Endometrial microvascular endothelial cells (primary cell): ENCODE measurements at regions not wholly inside any gene's neighbourhood (a gene's known extent, or its start where the extent isn't known, plus 50 kb on each side); places are given as distances from the start of the nearest gene placed in this dataset.

Experiments
- in situ Hi-C: cut with HindIII; loops from 2 replicates; pipeline ENCODE4 v1.10.0; 2017; ENCODE audit warnings: low sequenced_read_pairs, low pct_unique_long_range_greater_than_20kb; ENCODE audit errors: inconsistent ontology term

GRCh38 chr17:77692571-77693161 is 265.8 kb upstream of the TNRC6C start:
- in situ Hi-C loops: no loop called here

- in situ Hi-C loops: no loop called here
Measured at GRCh38 chr17:77693301-77693700, 265.2 kb upstream of the TNRC6C start.

GRCh38 chr17:77693776-77694175 is 264.7 kb upstream of the TNRC6C start:
- in situ Hi-C loops: no loop called here

- in situ Hi-C loops: no loop called here
Measured at GRCh38 chr17:77694391-77695363, 263.8 kb upstream of the TNRC6C start.

GRCh38 chr17:77695386-77695785 is 263.1 kb upstream of the TNRC6C start:
- in situ Hi-C loops: no loop called here

GRCh38 chr17:77696151-77696720 is 262.3 kb upstream of the TNRC6C start:
- in situ Hi-C loops: no loop called here

- in situ Hi-C loops: no loop called here
Measured at GRCh38 chr17:77696721-77697460, 261.6 kb upstream of the TNRC6C start.

- in situ Hi-C loops: no loop called here
Measured at GRCh38 chr17:77697480-77698400, 260.8 kb upstream of the TNRC6C start.

- in situ Hi-C loops: no loop called here
Measured at GRCh38 chr17:77698903-77699623, 259.4 kb upstream of the TNRC6C start.

- in situ Hi-C loops: no loop called here
Measured at GRCh38 chr17:77700165-77700881, 258.2 kb upstream of the TNRC6C start.

- in situ Hi-C loops: no loop called here
Measured at GRCh38 chr17:77701996-77702395, 256.5 kb upstream of the TNRC6C start.

GRCh38 chr17:77704048-77704815 is 254.3 kb upstream of the TNRC6C start:
- in situ Hi-C loops: no loop called here

- in situ Hi-C loops: no loop called here
Measured at GRCh38 chr17:77706938-77707337, 251.6 kb upstream of the TNRC6C start.

GRCh38 chr17:77707546-77707945 is 251.0 kb upstream of the TNRC6C start:
- in situ Hi-C loops: no loop called here

GRCh38 chr17:77708049-77708448 is 250.5 kb upstream of the TNRC6C start:
- in situ Hi-C loops: no loop called here

GRCh38 chr17:77708936-77709335 is 249.6 kb upstream of the TNRC6C start:
- in situ Hi-C loops: no loop called here
